ENCODE measurements at regions not wholly inside any gene's neighbourhood (a gene's known extent, or its start where the extent isn't known, plus 50 kb on each side); places are given as distances from the start of the nearest gene placed in this dataset.

GRCh38 chr2:122639176-122639575 lies 883.7 kb downstream of the TSN start:
- no peak for TF ChIP-seq CTCF (IDR thresholded peaks at IDR 0.05; ENCODE audit: low read depth, low read length)
- TF ChIP-seq POLR2A (IDR thresholded peaks at IDR 0.05; ENCODE audit: extremely low read depth, insufficient read length): no peak
- no peak for TF ChIP-seq MYC (IDR thresholded peaks at IDR 0.05; ENCODE audit: low read depth, low read length)
- TF ChIP-seq MAX (IDR thresholded peaks at IDR 0.05; ENCODE audit: low read depth, low read length): no peak
